T-helper 17 cell (primary cell): ENCODE measurements at regions not wholly inside any gene's neighbourhood (a gene's known extent, or its start where the extent isn't known, plus 50 kb on each side); places are given as distances from the start of the nearest gene placed in this dataset.
"Not testable (repeated sequence)": the region's sequence is repeated elsewhere in the genome, so short reads cannot be mapped to it uniquely, and the experiment has no call there.

Experiments used
- ATAC-seq: fragments of 150-1000 bp; cut with Tn5 transposase; 2 replicates; pipeline ENCODE4 v1.10.0; 2021; ENCODE audit warnings: mild to moderate bottlenecking, moderate library complexity
- DNase-seq, 3 donors: peaks; one replicate each; pipeline versions ENCODE4 v3.0.0 to v3.0.0-alpha.2; 2020 to 2021
- H3K9me3 ChIP-seq: one replicate; pipeline ENCODE4 v1.7.0; 2013; ENCODE audit warnings: low read length, mild to moderate bottlenecking; ENCODE audit not compliant: control insufficient read depth, poor library complexity, severe bottlenecking
- H3K27ac Mint-ChIP-seq: one replicate; pipeline ENCODE4 v1.8.0; 2022; ENCODE audit warnings: mild to moderate bottlenecking, moderate library complexity, mixed read lengths
- H3K27me3 Mint-ChIP-seq: one replicate; pipeline ENCODE4 v1.8.0; 2022; ENCODE audit warnings: mixed read lengths
- H3K36me3 Mint-ChIP-seq: one replicate; pipeline ENCODE4 v1.8.0; 2022; ENCODE audit warnings: low read depth, mixed read lengths
- H3K4me1 Mint-ChIP-seq: one replicate; pipeline ENCODE4 v1.8.0; 2022; ENCODE audit warnings: mild to moderate bottlenecking, mixed read lengths
- H3K4me3 Mint-ChIP-seq: one replicate; pipeline ENCODE4 v1.8.0; 2022; ENCODE audit warnings: mild to moderate bottlenecking, moderate library complexity, mixed read lengths

DNA sequence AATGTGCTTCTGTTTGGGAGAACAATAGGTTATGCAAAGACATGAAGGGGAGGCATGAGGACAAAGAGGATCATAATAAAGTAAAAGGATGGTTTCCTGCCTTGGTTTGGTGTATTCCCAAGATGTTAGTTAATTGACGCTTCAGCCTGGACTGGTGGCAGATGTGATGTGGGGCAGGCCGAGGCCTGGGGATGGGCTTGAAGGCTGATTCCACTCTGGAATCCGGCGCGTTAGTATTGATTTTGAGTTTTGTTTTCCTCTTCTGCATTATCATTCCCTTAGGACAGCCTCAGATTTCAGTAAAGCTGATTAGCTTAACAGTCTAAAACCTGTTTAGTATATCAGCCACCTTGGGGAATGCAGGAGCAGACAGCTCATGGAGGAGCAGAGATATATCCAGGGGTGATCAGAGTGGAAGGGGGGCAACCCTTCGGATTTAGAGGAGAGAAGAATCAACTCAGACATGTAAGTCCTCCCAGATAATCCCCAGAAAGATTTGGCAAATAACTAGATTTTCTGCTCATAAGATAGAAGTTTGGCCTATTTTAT lies 159.8 kb upstream of the MTPN start:
- ATAC-seq (no peak), DNase-seq (no peak)
- H3K27ac Mint-ChIP-seq: no peak overlapping the region
- H3K4me1 Mint-ChIP-seq: peaks cover 3% of the 10 kb centered on the region
- peaks cover 3% of the 10 kb centered on the region for H3K36me3 Mint-ChIP-seq
- H3K27me3 Mint-ChIP-seq: no peaks in the 10 kb centered on the region
- H3K9me3 ChIP-seq: no peaks in the 10 kb centered on the region
- no peak overlapping the region for H3K4me3 Mint-ChIP-seq

DNA sequence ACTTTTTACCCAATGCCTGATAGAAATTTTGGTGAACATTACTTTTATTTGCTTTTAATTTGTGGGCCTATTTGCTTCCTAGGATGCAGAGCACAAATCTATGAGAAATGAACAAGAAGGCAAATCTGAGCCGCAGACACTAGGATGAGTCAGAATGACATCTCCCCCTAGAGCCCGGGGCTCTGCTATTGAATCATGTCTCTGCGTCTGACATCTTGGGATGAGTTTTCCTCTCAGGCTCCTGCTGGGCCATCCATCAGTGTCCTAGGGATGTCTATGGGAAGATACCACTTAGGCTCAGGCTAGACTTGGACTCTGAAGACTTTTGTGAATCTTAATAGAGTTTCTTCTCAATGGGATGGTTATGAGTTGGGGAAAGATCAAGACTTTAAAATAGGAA lies 157.3 kb upstream of the MTPN start:
- H3K4me1 Mint-ChIP-seq: peaks cover 3% of the 10 kb centered on the region
- peaks cover 3% of the 10 kb centered on the region for H3K36me3 Mint-ChIP-seq
- H3K9me3 ChIP-seq: no peaks in the 10 kb centered on the region
- H3K4me3 Mint-ChIP-seq: no peak overlapping the region
- no peak overlapping the region for H3K27ac Mint-ChIP-seq
- H3K27me3 Mint-ChIP-seq: no peaks in the 10 kb centered on the region
- ATAC-seq (no peak), DNase-seq (no peak)

GRCh38 chr7:136133551-136133950 lies 156.4 kb upstream of the MTPN start:
- H3K27me3 Mint-ChIP-seq: no peaks in the 10 kb centered on the region
- H3K4me3 Mint-ChIP-seq: no peak overlapping the region
- DNase-seq (no peak), ATAC-seq (no peak)
- peaks cover 3% of the 10 kb centered on the region for H3K4me1 Mint-ChIP-seq
- H3K27ac Mint-ChIP-seq: no peak overlapping the region
- H3K9me3 ChIP-seq: no peaks in the 10 kb centered on the region
- H3K36me3 Mint-ChIP-seq: peaks cover 3% of the 10 kb centered on the region

DNA sequence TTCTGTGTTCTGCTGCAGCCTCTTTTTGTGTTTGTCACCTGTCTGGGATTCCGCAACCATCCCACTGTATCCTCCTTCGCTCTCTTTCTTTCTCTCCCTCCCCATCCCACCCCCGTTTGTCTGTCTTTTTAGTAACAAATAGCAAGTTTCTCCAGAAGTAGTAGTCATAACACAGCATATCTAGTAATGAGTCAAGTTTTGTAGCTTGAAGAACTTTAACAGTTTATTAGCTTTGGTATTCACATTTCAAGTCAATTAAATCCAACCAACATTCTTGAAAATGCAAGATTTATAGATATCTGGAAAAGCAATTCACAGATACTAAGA lies 154.1 kb upstream of the MTPN start:
- H3K9me3 ChIP-seq: no peaks in the 10 kb centered on the region
- peaks cover 3% of the 10 kb centered on the region for H3K36me3 Mint-ChIP-seq
- H3K27ac Mint-ChIP-seq: no peak overlapping the region
- no peak overlapping the region for H3K4me3 Mint-ChIP-seq
- DNase-seq: no peak
- H3K4me1 Mint-ChIP-seq: peaks cover 3% of the 10 kb centered on the region
- H3K27me3 Mint-ChIP-seq: no peaks in the 10 kb centered on the region
- ATAC-seq: no peak

- Mint-ChIP-seq H3K36me3 (peaks cover 3% of the 10 kb centered on the region), H3K27ac (no peak overlapping the region), H3K4me3 (no peak overlapping the region), H3K4me1 (peaks cover 3% of the 10 kb centered on the region), H3K27me3 (no peaks in the 10 kb centered on the region)
- ATAC-seq: no peak
- no peak for DNase-seq
- H3K9me3 ChIP-seq: no peaks in the 10 kb centered on the region
Measured at GRCh38 chr7:136130511-136131303, 153.5 kb upstream of the MTPN start.

DNA sequence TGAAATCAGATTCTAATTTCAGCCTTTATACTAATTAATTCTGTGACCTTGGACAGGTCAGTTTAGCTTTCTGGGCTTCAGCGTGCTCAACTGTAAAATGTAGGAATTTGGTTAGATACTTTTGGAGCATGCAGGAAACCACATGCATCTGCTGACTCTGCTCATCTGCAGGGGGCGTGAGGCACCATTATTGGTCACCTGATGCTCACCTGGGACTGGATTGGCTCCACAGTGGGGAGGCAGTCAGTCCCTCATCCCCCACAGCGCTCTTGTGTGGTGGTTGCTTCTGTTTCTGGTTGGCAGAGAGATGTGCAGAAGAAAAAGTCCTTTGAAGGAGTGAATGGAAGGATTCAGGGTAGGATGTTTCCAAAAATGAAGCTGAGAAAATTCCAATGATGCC lies 150.9 kb upstream of the MTPN start:
- ATAC-seq (no peak), DNase-seq (no peak)
- Mint-ChIP-seq H3K27ac (no peak overlapping the region), H3K27me3 (no peaks in the 10 kb centered on the region), H3K36me3 (no peaks in the 10 kb centered on the region), H3K4me3 (no peak overlapping the region), H3K4me1 (peaks cover 2% of the 10 kb centered on the region)
- no peaks in the 10 kb centered on the region for H3K9me3 ChIP-seq

- ATAC-seq: no peak
- DNase-seq: no peak
- H3K27me3 Mint-ChIP-seq: no peaks in the 10 kb centered on the region
- peaks cover 4% of the 10 kb centered on the region for H3K4me1 Mint-ChIP-seq
- H3K27ac Mint-ChIP-seq: no peak overlapping the region
- H3K9me3 ChIP-seq: no peaks in the 10 kb centered on the region
- H3K4me3 Mint-ChIP-seq: no peak overlapping the region
- H3K36me3 Mint-ChIP-seq: no peaks in the 10 kb centered on the region
Measured at GRCh38 chr7:136123352-136123751, 146.2 kb upstream of the MTPN start.

GRCh38 chr7:136122026-136122425 lies 144.9 kb upstream of the MTPN start:
- no peaks in the 10 kb centered on the region for H3K27me3 Mint-ChIP-seq
- DNase-seq: no peak
- ATAC-seq: no peak
- H3K36me3 Mint-ChIP-seq: no peaks in the 10 kb centered on the region
- no peak overlapping the region for H3K4me3 Mint-ChIP-seq
- no peak overlapping the region for H3K27ac Mint-ChIP-seq
- H3K4me1 Mint-ChIP-seq: peaks cover 4% of the 10 kb centered on the region
- no peaks in the 10 kb centered on the region for H3K9me3 ChIP-seq

DNA sequence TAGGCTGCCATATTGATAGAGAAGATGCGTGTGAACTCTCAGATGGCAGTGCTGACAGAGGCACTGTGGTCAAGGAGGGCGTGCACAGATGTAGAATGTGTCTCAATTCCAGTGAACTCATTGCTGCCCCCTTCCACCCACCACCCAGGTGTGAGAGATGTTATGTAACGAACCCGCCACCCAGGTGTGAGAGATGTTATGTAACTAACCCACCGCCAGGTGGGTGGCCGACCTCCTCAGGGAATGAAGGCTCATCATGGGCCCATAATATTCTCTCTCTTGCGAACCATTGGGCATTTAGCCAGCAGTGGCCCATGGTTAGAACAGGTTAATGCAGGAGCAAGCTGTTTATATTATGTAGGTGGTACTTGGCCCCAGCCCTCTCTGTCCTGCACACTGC lies 140.4 kb upstream of the MTPN start:
- no peak for ATAC-seq
- no peaks in the 10 kb centered on the region for H3K9me3 ChIP-seq
- no peak overlapping the region for H3K4me3 Mint-ChIP-seq
- H3K36me3 Mint-ChIP-seq: peaks cover 2% of the 10 kb centered on the region
- no peak overlapping the region for H3K27ac Mint-ChIP-seq
- H3K4me1 Mint-ChIP-seq: peaks cover 2% of the 10 kb centered on the region
- no peak for DNase-seq
- H3K27me3 Mint-ChIP-seq: no peaks in the 10 kb centered on the region

DNA sequence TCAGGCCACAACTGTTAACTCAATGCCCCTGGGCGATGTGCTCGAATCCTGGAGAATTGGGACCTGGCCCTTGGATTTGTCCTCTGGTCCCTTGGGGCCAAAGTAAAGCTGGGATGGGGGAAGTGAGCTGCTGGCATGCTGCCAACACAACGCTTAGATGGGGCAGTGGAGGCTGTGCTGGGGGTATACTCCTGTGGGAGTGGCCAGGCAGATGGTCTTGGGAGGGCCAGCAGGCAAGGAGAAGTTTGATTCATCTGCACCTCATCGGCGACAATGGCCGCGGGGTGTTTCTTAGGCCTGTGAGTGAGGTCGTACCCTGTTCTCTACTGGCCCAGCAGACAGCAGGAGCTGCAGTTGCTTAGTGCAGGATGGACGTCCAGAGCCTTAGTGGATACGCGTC lies 139.0 kb upstream of the MTPN start:
- Mint-ChIP-seq H3K27me3 (no peaks in the 10 kb centered on the region), H3K4me1 (peaks cover 2% of the 10 kb centered on the region), H3K36me3 (peaks cover 5% of the 10 kb centered on the region), H3K4me3 (no peak overlapping the region), H3K27ac (no peak overlapping the region)
- H3K9me3 ChIP-seq: no peaks in the 10 kb centered on the region
- no peak for ATAC-seq
- DNase-seq: no peak

- H3K4me1 Mint-ChIP-seq: peaks cover 2% of the 10 kb centered on the region
Measured at GRCh38 chr7:136114966-136115762, 138.0 kb upstream of the MTPN start.

DNA sequence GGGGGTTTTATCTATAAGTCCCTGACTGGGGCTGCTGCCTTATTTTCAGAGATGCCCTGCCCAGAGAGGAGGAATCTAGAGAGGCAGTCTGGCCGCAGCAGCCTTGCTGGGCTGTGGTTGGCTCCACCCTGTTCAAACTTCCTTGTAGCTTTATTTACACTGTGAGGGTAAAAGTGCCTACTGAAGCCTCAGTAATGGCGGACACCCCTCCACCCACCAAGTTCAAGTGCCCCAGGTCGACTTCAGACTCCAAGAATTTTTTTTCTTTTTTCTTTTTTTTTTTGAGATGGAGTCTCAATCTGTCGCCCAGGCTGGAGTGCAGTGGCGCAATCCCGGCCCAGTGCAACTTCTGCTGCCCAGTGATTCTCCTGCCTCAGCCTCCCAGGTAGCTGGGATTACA lies 137.3 kb upstream of the MTPN start:
- not testable (repeated sequence) for H3K4me3 Mint-ChIP-seq, H3K27me3 Mint-ChIP-seq, H3K4me1 Mint-ChIP-seq, H3K27ac Mint-ChIP-seq, H3K9me3 ChIP-seq, DNase-seq, ATAC-seq, H3K36me3 Mint-ChIP-seq

More at GRCh38 chr7:136114966-136115762, 138.0 kb upstream of the MTPN start:
- no peaks in the 10 kb centered on the region for H3K9me3 ChIP-seq
- Mint-ChIP-seq H3K27ac (no peak overlapping the region), H3K4me3 (no peak overlapping the region), H3K36me3 (peaks cover 5% of the 10 kb centered on the region), H3K27me3 (no peaks in the 10 kb centered on the region)
- ATAC-seq: peak; percentile 86
- DNase-seq: peak in 1 of 3 donors; percentile 26

DNA sequence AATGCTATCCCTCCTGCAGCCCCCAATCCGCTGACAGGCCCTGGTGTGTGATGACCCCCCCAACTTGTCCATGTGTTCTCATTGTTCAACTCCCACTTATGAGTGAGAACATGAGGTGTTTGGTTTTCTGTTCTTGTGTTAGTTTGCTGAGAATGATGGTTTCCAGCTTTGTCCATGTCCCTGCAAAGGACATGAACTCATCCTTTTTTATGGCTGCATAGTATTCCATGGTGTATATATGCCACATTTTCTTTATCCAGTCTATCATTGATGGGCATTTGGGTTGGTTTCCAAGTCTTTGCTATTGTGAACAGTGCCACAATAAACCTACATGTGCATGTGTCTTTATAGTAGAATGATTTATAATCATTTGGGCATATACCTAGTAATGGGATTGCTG lies 131.9 kb upstream of the MTPN start:
- not testable (repeated sequence) for H3K9me3 ChIP-seq, H3K27ac Mint-ChIP-seq, H3K27me3 Mint-ChIP-seq, H3K36me3 Mint-ChIP-seq, H3K4me1 Mint-ChIP-seq, DNase-seq, H3K4me3 Mint-ChIP-seq, ATAC-seq
